HG03354 (cell line): ENCODE measurements at regions not wholly inside any gene's neighbourhood (a gene's known extent, or its start where the extent isn't known, plus 50 kb on each side); places are given as distances from the start of the nearest gene placed in this dataset.

Experiments used
- ATAC-seq: cut with Tn5 transposase; IDR thresholded peaks from one replicate; pipeline ENCODE4 v1.9.1; 2021; ENCODE audit warnings: mild to moderate bottlenecking; ENCODE audit not compliant: unreplicated experiment, poor library complexity, severe bottlenecking

DNA sequence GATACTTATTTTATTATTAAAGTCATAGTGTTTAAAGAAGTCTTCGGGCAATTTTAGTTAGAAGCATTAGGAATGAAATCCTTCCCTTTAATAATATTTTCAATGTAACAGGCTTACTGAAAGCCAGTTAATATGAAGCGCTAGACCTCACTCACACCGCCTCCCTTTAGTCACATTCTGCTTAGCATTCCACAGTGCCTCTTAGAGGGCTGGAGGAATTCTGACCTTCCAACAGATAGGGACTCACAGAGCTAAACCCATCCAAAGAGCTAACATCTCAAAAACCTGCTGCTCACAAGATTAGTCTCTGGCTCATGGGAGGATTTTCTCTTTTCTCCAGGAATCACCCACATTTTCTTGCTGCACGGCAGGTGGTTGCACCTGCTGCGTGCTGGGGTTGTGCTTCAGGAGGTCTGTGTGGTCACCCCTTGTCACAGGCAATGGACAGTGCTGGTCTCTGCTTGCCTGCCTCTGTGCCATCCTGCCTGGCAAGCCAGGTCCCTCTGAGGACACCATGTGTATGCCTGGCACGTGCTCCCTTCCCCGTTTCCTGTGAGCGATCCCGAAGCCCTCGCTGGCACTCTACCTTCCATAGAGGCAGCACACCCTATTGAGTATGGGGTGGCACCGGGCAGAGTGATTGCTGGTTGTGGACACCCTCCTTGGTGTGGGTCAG, 91.8 kb downstream of the KLF6 start:
- ATAC-seq = no peak

DNA sequence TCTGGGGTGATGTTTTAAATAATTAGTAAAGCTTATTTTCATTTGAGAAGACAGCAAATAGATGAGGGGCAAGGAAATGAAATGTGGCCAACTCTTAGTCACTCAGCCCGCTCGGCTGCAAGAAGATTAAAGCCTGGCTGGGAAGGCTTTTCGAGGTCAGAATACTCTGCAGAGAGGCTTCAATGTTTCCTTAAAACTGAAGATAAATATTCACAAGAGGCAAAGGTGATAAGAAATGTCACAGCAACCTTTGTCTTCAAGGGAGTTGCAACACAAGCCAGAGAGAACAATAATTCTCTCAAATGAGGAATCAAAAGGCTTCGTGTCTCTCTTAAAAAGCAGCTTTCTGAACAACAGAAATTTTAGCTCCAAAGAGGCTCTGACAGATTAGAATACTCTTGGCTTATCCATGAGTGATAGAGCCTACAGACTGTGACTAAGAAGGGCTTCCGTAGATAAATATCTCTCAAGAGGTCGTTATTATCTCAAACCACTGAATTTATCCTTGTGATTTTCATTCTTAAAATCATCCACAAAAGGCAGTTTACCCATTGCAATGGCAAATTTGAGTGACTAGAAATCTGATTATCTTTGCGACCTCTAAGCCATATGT, 92.5 kb downstream of the KLF6 start:
- ATAC-seq = no peak

DNA sequence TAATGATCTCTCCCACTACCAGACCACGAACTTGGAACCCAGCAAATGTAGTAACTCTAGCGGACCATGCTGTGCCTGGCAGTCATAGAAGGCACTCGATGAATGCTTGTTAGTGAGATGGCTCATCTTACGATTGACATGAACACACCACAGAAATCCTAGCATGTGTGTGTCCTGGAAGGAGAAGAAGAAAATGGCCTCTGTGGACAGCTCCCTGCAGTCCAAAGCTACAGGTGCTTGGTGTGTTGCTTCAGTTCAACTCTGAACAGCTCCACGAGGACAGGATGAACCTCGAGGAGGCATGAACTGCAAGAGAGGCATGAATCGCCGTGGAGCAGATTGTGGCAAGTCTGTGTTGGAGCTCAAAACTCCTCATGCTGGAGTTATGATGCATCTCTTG, 93.5 kb downstream of the KLF6 start:
- no peak for ATAC-seq

DNA sequence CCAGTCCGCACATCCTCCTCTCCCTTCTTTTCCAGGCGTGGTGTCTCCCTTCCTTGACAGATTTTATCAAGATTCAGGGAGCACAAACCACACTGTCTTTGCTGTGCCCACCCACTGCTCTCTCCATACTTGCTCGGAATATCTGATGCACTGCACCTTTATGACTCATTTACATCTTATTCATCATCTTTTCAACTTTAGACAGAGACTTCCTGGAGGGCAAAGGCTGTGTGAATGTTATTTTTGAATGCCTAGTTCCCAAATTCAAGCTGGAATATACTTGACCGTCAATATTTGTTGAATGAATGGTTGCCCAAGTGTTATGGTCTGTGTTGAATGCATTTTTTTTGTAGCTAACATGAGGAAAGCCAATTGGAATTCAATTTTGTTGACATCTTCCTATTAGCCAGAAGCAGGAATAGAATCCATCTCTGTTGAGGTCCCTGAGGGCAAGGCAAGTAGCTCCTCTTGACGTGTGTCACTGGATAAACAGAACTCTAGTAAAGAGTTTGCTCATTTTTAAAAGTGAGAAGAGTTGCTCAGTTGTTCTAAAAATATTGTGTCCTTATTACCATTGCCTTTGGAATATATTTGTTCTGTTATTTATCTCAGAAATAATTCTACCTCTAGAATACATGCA, 95.0 kb downstream of the KLF6 start:
- ATAC-seq = no peak

DNA sequence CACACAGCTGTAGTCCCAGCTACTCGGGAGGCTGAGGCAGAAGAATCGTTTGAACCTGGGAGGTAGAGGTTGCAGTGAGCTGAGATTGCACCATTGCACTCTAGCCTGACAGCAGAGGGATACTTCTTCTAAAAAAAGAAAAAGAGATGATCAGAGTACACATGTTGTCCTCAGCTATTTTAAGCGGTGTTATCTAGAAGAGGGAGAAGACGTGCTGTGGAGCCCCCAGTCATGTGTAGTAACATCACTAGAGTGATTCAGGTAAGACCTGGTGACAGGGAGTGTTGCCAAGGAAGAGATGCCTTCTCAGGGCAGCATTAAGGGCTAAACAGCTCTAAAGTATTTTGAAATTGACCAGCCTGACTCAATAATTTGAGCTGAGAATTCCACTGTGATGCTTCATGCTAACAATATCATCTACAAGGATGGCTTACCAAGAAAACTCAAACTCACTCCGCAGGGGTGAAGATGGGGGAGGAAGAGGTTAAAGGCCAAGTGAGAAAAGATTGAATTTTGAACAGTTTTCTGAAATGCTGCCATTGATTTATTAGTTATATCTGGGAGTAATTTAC, 97.4 kb downstream of the KLF6 start:
- no peak for ATAC-seq

DNA sequence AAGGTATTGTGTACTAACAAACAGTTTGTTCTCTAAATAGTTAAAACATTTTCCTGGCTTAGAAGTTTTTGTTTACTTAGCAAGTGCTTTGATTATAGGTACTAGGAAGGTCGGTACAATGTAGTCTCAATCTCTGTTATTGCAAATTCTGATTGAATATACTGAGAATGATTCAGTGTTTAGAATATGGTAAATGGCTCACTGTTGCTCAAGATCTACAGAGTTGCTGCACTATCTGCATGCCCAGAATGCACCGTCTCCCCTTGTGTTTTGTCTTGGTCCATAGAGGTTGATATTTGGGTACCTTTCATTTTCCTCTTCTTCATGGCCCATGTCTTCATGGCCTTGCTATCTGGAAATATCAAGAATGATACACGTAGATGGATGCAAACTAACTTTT, 99.6 kb downstream of the KLF6 start:
- ATAC-seq = no peak

DNA sequence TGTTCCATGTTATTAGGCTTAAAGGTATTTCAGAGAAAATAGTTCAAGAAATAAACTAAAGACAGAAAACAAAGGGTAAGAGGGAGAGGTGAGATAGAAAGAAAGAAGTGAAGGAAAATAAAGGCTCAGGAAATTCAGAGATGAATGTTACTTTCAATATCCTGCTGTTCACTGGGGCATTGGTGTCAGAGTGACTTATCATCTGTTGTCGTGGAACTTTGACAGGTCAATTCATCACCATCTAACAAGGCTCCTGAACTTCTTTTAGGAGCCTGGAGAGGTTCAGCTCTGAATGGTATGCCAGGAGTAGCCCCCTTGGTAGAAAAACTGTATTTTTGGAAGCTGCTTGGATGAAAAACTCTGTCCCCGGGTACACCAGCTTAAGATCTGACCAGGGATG, 100.1 kb downstream of the KLF6 start:
- no peak for ATAC-seq

DNA sequence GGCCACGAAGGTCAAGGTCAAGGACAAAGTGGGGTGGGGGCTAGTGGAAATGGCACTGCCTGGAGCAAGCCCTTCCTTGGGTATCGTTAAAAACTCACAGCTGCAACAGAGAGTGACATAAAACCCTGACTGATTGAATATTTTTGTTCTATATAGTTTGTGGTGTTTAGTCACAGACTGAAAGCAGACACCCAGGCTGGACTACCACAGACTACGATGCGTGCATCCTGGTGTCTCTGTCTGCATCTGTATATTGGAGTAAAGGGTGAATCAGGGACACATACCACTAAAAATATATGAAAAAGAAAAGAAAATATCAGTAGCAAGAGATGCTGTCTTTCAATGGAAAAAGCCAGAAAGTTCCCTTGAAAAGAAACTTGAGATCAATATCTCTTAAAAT, 101.4 kb downstream of the KLF6 start:
- no peak for ATAC-seq

DNA sequence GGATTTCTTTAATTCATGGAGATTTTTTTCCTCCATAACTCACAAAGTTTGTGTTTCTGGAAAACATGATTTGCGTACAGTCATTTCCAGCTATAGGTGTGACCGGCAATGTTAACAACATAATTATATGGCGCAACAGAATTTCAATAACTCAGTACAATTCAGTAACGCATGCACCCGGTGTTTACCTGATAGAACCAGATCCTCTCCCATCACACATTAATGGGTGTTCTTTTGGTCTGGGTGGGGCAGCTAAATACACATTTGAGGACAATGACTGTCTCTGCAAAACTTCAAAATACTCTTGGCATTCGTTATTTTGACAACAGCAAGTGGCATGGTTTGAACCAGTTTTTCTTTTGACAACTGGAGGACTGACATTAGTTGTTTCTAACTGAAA, 102.3 kb downstream of the KLF6 start:
- ATAC-seq = no peak

DNA sequence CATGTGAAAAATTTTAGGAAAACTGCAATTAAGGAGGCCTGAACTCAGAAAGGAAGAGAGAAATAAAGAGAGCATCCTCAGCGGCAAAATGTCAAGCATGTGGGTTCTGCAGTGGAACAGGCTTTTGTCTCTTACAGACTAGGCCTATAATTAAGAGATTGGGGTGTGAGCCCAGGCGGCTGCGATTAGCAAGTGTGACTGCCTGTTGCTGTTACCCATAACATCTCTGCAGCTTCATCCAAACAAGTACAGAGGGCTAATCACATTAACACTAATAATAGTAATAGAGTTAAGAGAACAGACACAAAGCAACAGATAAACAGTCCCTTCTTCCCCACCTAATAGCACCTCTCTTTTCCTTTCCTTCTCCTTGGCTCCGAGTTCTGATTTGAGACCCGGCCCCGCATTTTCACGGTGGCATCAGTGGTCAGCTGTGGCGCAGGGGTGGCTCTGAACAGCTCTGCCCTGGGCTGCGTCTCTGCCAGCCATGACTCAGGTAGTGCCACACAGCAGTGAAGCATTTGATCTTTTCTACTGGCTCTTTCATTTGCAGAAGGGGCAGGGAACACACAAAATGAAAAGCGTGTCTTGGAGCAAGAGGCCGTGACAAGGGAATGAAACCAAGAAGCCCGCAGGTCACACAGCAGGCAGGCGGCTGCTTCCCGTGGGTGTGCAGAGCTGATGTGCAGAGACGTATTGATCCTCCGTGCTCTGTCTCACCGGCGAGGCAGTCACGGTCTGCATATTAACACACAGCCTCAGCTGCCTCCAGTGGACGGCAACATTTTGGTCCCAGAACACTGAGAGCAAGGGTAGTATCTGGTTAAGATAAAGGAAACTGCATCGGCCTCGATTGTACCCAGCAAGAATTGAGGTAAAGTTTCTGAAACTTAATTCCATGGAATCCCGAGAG, 103.1 kb downstream of the KLF6 start:
- no peak for ATAC-seq

DNA sequence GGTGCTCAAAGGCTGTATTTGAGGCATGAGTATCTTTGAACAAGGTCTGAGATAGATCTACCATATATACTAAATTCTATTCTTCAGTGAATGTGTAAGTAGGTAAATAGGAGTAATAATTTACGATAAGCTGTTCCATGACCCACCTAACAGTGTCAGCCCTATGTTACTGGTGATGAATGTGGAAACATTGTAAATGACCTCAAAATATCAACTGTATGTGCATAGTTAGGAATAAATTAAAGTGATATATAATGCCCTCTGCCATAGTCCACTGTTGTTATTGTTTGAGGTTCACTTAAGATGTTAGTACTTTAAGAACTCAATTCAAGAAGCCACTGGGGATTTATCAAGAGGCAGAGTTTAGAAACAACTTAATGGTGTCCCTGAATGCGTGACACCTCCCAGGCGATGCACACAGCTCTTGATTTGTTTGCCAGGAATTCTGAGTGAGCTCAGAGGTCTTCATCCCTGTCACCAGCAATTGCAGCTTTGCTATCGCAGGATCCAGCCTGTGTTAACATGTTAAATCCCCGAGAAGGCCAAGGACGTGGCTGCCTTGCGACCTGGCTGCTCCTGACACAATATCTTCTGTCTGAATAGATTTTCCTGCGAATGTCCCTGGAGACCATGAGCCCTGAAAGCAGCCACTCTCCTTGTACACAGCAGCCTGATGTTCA, 104.9 kb downstream of the KLF6 start:
- no peak for ATAC-seq

DNA sequence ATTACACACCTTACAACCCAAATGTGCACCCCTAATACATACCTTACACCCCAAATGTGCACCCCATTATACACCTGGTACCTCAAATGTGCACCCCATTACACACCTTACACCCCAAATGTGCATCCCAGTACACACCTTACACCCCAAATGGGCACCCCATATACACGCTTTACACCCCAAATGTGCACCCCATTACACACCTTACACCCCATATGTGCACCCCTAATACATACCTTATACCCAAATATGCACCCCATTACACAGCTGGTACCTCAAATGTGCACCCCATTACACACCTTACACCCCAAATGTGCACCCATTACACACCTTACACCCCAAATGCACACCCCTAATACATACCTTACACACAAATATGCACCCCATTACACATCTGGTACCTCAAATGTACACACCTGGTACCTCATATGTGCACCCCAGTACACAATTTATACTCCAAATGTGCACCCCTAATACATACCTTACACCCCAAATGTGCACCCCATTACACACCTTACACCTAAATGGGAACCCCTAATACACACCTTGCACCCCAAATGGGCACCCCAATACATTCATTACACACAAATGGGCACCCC, 106.3 kb downstream of the KLF6 start:
- ATAC-seq = no peak

DNA sequence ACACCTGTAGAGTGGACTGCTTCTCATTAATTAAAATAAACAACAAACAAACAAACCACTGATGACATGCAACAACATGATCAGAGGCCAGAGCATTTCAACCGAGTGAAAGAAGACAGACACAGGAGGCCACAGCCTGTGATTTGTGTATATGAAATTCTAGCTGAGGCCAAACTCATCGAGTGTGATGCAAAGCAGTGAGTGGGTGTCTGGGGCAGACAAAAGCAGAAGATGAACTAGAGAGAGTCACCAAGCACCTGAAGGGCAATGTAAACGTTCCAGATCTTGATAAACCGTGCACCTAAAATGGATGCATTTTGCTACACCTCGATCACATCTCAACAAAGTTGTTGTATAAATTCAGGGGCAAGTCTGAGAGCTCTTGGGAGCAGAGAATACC, 108.4 kb downstream of the KLF6 start:
- no peak for ATAC-seq

DNA sequence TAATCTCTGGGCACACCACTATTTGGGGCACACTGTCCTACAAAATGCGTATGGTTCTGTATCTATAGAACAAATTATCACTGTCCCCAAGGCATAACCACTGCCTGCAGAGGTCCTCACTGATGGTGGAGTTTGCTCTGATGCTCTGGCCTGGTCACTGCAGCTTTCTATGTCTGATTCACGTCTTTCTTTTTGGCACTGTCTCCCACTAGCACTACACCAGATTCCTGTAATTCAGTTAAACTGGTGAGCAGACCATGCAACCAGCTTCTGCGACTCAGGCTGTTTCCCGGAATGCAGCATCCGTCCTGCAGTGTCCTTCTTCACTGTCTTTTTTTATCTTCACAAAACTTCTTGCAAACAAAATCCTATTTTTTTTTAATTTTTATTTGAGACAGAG, 112.8 kb downstream of the KLF6 start:
- no peak for ATAC-seq

DNA sequence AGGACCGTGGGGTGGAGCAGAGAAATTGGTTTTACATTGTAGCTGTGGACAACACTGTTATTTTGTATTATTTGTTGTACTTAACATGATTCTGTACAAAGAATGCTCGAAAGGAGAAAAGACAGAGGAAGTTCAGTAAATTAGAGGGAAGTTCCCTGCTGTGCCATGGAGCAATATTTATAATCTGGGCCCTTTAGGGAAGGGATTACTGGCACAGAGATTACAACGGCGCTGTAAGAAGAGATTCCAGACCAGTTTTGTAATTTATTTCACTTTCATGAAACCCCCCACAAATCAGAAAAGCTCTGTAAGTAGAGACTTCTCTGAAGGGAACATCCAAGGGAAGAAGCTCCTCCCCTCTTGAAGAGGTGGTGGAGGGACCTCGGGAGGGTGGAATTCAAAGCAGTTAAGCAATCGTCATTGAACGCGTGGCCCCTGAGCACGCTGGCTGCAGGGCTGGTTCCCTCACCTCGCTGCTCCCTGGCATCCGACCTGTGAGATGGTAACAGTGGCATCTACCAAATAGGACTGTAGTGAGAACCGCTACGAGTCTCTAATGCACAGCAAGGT, 113.5 kb downstream of the KLF6 start:
- ATAC-seq = no peak

DNA sequence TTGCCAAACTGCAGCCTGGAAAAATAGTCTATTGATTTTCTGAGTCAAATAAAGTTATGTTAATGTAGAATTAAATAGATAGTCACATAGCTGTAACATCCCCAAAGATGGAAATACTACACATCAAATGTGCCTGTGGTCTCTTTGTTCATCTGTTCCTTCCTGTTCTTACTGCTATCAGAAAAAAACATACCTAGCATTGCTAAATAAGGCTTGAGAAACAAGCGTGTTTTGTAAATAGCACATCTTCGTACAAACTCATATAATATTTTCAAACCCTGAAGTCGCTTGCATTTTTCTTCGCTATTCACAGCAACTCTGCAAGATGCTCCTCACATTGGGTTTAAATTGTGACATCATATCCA, 116.1 kb downstream of the KLF6 start:
- no peak for ATAC-seq

DNA sequence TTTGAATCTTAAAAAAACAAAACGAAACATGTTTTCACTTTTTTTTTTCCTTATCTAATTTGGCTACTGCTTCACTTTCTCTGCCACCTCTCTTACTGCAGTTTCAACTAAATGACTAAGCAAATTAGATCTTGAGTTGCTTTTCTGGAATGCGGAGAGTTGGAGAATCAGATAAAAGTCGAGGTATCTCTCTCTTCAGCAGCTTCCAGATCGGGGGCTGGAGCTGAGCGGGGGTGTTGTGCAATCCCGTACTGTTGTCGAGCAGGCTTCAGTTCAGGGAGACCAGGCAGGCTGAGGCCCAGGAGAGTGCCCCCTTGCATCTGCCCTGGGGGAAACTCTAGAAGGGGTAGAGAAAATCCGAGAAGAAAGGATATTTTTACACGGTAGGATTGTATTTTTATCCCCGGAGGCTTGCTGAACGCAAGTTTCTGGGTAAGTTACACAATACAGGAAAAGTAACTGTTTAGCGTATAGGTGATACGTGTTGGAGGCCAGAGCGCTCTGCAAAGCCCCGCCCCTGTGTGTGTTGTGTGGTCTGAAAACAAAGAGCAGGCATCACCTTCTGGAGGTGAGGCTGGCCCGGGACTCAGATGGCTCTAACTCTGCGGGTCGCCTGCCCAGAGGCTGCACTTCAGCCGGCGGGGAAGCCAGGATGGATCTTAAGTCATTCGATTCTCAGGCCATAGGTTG, 116.6 kb downstream of the KLF6 start:
- no peak for ATAC-seq

DNA sequence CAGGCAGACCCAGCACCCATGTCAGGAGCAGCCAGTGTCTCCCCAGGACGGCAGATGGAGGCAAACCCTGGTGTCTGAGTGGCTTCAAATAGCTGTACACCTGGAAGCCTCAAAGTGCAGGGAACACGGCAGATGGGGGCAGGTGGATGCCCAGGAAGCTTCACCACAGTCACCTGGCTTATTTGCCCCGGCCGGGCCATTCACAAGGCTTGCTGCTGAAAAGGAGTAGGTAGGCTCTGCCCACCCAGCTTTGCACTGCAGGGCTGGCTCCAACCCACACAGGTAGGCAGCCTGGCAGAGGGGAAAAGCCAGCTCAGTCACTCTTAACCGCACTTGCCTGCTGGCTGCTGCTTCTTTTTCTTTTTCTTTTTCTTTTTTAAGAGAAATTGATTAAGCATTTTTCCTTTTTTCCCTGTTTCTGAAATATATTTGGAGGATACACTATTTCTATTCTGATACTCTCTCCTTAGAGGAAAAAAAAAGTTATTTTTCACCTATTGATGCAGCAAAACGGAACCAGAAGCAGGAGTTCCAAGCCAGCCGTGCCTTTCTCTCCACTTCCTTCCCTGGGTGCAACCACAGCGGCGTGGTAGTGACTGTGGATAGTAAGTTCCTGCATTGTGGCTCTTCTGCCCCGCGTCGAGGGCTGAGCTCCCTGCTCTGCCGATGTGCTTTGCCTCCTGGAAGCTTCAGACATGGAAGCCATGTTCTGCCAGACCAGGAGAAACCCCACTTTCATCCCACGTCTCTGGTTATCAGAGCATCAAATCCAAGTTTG, 118.3 kb downstream of the KLF6 start:
- ATAC-seq = no peak
